Amygdala (tissue), 56 donors: ENCODE measurements at regions not wholly inside any gene's neighbourhood (a gene's known extent, or its start where the extent isn't known, plus 50 kb on each side); places are given as distances from the start of the nearest gene placed in this dataset.
"Not testable (repeated sequence)": the region's sequence is repeated elsewhere in the genome, so short reads cannot be mapped to it uniquely, and the experiment has no call there.

Experiments
- DNase-seq, 56 donors: peaks; one replicate each; lab custom pipeline; 2025; lab: John Stamatoyannopoulos, UW

- not testable (repeated sequence) for DNase-seq
Observed at GRCh38 chr22:22296047-22296446, 51.5 kb downstream of the VPREB1 start.

GRCh38 chr22:22297159-22297793 is 52.7 kb downstream of the VPREB1 start:
- peak in 1 of 56 donors; percentile 6 for DNase-seq

GRCh38 chr22:22297794-22298653 is 53.4 kb downstream of the VPREB1 start:
- DNase-seq: peak in 44 of 56 donors; percentile 4 to 73 (median 40)

- not testable (repeated sequence) for DNase-seq
Observed at GRCh38 chr22:22298654-22299009, 54.0 kb downstream of the VPREB1 start.

GRCh38 chr22:22300511-22300910 is 55.9 kb downstream of the VPREB1 start:
- not testable (repeated sequence) for DNase-seq

- not testable (repeated sequence) for DNase-seq
Observed at GRCh38 chr22:22300946-22301345, 56.4 kb downstream of the VPREB1 start.

GRCh38 chr22:22316589-22316988 is 72.0 kb downstream of the VPREB1 start:
- no peak for DNase-seq

GRCh38 chr22:22318723-22319465 is 74.3 kb downstream of the VPREB1 start:
- no peak for DNase-seq

- DNase-seq: peak in 39 of 56 donors; percentile 5 to 73 (median 26)
Observed at GRCh38 chr22:22321743-22322611, 77.4 kb downstream of the VPREB1 start.

- no peak for DNase-seq
Observed at GRCh38 chr22:22322792-22323191, 78.2 kb downstream of the VPREB1 start.

GRCh38 chr22:22327723-22328122 is 83.1 kb downstream of the VPREB1 start:
- DNase-seq: no peak

GRCh38 chr22:22329792-22330191 is 85.2 kb downstream of the VPREB1 start:
- DNase-seq: no peak

- not testable (repeated sequence) for DNase-seq
Observed at GRCh38 chr22:22335640-22336039, 91.1 kb downstream of the VPREB1 start.

GRCh38 chr22:22336333-22336732 is 91.7 kb downstream of the VPREB1 start:
- not testable (repeated sequence) for DNase-seq

GRCh38 chr22:22338778-22339177 is 94.2 kb downstream of the VPREB1 start:
- not testable (repeated sequence) for DNase-seq

GRCh38 chr22:22341736-22342135 is 97.2 kb downstream of the VPREB1 start:
- DNase-seq: no peak

GRCh38 chr22:22342697-22343580 is 98.4 kb downstream of the VPREB1 start:
- peak in 4 of 56 donors; percentile 5 to 50 (median 11) for DNase-seq

GRCh38 chr22:22343581-22344296 is 99.2 kb downstream of the VPREB1 start:
- DNase-seq: peak in 1 of 56 donors; percentile 2
